Peyer's patch (tissue), 4 donors: ENCODE measurements at regions not wholly inside any gene's neighbourhood (a gene's known extent, or its start where the extent isn't known, plus 50 kb on each side); places are given as distances from the start of the nearest gene placed in this dataset.

ENCODE experiments used
- DNase-seq, 3 donors: peaks; one replicate each; pipeline ENCODE4 v3.0.0-alpha.2; 2017 to 2019
- H3K27ac ChIP-seq, 4 donors: fragments of 200-600 bp; sonication (generic); one replicate each; pipeline ENCODE4 v1.5.1; 2016 to 2019
- H3K27me3 ChIP-seq, 2 donors: fragments of 200-600 bp; sonication (generic); one replicate each; pipeline ENCODE4 v1.5.1; 2019
- H3K36me3 ChIP-seq, 3 donors: fragments of 200-600 bp; sonication (generic); one replicate each; pipeline ENCODE4 v1.5.1; 2016 to 2019
- H3K4me1 ChIP-seq, 4 donors: fragments of 200-600 bp; sonication (generic); one replicate each; pipeline ENCODE4 v1.5.1; 2016 to 2019
- H3K4me3 ChIP-seq, 4 donors: fragments of 200-600 bp; sonication (generic); 1 replicate in 3 of 4; 2 replicates in 1 of 4; pipeline ENCODE4 v1.5.1; 2016 to 2019; ENCODE audit warnings: mild to moderate bottlenecking in 1 of 4
- H3K9me3 ChIP-seq, 4 donors: fragments of 200-600 bp; sonication (generic); one replicate each; pipeline ENCODE4 v1.5.1; 2016 to 2019; ENCODE audit warnings: mild to moderate bottlenecking in 1 of 4
- POLR2A ChIP-seq, 2 donors: fragments of 450-650 bp; IDR thresholded peaks; one replicate each; pipeline ENCODE4 v1.5.1; 2017; ENCODE audit warnings: antibody characterized with exemption in 2 of 2, mild to moderate bottlenecking in 2 of 2, moderate library complexity in 2 of 2
- TF ChIP-seq, protein P1 (sequence below), 6 experiments: fragments of 450-650 bp in 4 of 6; fragments of 200-600 bp in 2 of 6; sonication (generic) in 1 of 6; IDR thresholded peaks; one replicate each; pipeline ENCODE4 v1.5.1; 2017 to 2019; ENCODE audit warnings: antibody characterized with exemption in 6 of 6, mild to moderate bottlenecking in 3 of 6, moderate library complexity in 1 of 6

DNA sequence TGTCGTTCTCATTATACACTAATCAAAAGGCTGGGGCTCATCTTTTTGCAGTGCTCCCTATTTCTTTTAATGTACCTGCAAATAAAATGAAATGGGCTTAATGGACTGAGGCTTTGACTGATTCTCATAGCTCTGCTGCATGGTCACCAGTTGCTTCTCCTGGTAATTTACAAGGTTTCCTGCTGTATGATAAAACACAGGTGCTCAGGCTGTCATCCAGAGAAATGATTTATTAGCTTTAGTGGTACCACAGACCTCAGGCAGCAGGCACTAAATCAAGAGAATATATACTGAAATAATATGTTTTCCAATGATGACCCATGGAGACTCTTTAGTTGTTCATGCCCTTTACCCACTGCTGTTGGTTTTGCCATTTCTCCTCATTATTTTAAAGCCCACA is 137.7 kb downstream of the C4orf33 start:
- Histone ChIP-seq H3K27me3 (no peaks in the 10 kb centered on the region), H3K4me3 (no peak overlapping the region), H3K9me3 (no peaks in the 10 kb centered on the region), H3K27ac (no peak overlapping the region), H3K4me1 (no peaks in the 10 kb centered on the region), H3K36me3 (no peaks in the 10 kb centered on the region)
- TF ChIP-seq, protein P1, sequence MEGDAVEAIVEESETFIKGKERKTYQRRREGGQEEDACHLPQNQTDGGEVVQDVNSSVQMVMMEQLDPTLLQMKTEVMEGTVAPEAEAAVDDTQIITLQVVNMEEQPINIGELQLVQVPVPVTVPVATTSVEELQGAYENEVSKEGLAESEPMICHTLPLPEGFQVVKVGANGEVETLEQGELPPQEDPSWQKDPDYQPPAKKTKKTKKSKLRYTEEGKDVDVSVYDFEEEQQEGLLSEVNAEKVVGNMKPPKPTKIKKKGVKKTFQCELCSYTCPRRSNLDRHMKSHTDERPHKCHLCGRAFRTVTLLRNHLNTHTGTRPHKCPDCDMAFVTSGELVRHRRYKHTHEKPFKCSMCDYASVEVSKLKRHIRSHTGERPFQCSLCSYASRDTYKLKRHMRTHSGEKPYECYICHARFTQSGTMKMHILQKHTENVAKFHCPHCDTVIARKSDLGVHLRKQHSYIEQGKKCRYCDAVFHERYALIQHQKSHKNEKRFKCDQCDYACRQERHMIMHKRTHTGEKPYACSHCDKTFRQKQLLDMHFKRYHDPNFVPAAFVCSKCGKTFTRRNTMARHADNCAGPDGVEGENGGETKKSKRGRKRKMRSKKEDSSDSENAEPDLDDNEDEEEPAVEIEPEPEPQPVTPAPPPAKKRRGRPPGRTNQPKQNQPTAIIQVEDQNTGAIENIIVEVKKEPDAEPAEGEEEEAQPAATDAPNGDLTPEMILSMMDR (IDR thresholded peaks at IDR 0.05) = no peak
- no peak for TF ChIP-seq POLR2A (IDR thresholded peaks at IDR 0.05)
- no peak for DNase-seq

GRCh38 chr4:129236351-129236750 is 140.4 kb downstream of the C4orf33 start:
- H3K4me1 ChIP-seq = peaks cover 0 to 8% (median 0%) of the 10 kb centered on the region in 4 donors

DNA sequence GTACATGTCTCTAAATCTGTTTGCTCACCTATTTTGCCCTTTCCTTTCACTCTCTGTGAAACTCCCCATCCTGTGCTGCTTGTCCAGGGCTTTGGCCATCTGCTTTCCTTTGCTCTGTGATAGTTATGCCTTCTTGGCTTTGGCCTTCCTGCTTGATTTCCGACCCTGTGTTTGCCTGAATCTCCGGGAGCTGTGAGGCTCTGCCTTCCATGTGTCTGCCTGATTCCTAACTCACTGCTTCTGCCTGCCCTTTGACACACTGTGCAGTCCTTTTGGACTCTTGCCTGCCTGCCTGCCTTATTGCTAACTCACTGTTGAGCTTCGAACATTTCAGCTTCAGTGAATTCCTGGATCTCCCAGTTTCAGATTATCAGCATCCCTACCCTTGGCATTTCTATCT is 143.1 kb downstream of the C4orf33 start:
- TF ChIP-seq POLR2A (IDR thresholded peaks at IDR 0.05) = no peak
- TF ChIP-seq, protein P1 (IDR thresholded peaks at IDR 0.05) = no peak

More at GRCh38 chr4:129236351-129236750, 140.4 kb downstream of the C4orf33 start:
- Histone ChIP-seq H3K27me3 (no peaks in the 10 kb centered on the region), H3K9me3 (no peaks in the 10 kb centered on the region), H3K4me3 (no peak overlapping the region), H3K27ac (no peak overlapping the region), H3K36me3 (no peaks in the 10 kb centered on the region)
- DNase-seq = no peak
- TF ChIP-seq, protein P1 (IDR thresholded peaks at IDR 0.05) = no peak
- no peak for TF ChIP-seq POLR2A (IDR thresholded peaks at IDR 0.05)

GRCh38 chr4:129240816-129241215 is 144.9 kb downstream of the C4orf33 start:
- H3K36me3 ChIP-seq = no peaks in the 10 kb centered on the region
- no peak overlapping the region for H3K27ac ChIP-seq
- H3K4me1 ChIP-seq = peaks cover 0 to 8% (median 0%) of the 10 kb centered on the region in 4 donors
- no peaks in the 10 kb centered on the region for H3K27me3 ChIP-seq
- H3K9me3 ChIP-seq = no peaks in the 10 kb centered on the region
- DNase-seq = no peak
- no peak overlapping the region for H3K4me3 ChIP-seq
- no peak for TF ChIP-seq POLR2A (IDR thresholded peaks at IDR 0.05)
- TF ChIP-seq, protein P1 (IDR thresholded peaks at IDR 0.05) = no peak

More for the DNA sequence above, 143.1 kb downstream of the C4orf33 start:
- no peaks in the 10 kb centered on the region for H3K9me3 ChIP-seq
- no peaks in the 10 kb centered on the region for H3K27me3 ChIP-seq
- no peak overlapping the region for H3K27ac ChIP-seq
- peak in 1 of 3 donors; percentile 67 for DNase-seq
- peaks cover 0 to 8% (median 0%) of the 10 kb centered on the region in 4 donors for H3K4me1 ChIP-seq
- no peak overlapping the region for H3K4me3 ChIP-seq
- no peaks in the 10 kb centered on the region for H3K36me3 ChIP-seq

DNA sequence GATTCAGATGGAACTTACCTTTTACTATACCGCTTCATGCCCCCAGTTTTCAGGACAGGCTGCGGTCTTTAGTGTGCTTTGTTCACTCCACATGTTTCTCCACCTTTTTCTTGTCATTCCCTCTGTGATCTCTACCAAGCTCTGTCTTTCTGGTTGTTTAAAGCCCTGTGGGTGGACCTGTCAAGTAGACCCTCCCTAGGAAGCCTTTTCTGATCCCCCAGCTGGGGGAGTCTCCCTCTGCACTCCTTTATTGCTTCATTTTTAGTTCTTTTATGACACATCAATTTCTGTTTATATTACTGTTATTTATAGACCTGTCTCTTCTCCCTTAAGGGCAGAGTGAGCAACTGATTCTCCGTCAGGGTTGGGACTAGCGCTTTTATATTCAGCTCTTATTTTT is 150.2 kb downstream of the C4orf33 start:
- TF ChIP-seq, protein P1 (IDR thresholded peaks at IDR 0.05) = no peak
- TF ChIP-seq POLR2A (IDR thresholded peaks at IDR 0.05) = no peak
- DNase-seq = no peak
- no peak overlapping the region for H3K27ac ChIP-seq

GRCh38 chr4:129246910-129247461 is 151.0 kb downstream of the C4orf33 start:
- Histone ChIP-seq H3K36me3 (no peaks in the 10 kb centered on the region), H3K27me3 (no peaks in the 10 kb centered on the region), H3K4me1 (no peaks in the 10 kb centered on the region), H3K9me3 (no peaks in the 10 kb centered on the region), H3K4me3 (no peak overlapping the region), H3K27ac (no peak overlapping the region)
- no peak for DNase-seq
- TF ChIP-seq, protein P1 (IDR thresholded peaks at IDR 0.05) = no peak
- no peak for TF ChIP-seq POLR2A (IDR thresholded peaks at IDR 0.05)

More for the DNA sequence above, 150.2 kb downstream of the C4orf33 start:
- H3K4me1 ChIP-seq = no peaks in the 10 kb centered on the region
- H3K27me3 ChIP-seq = no peaks in the 10 kb centered on the region
- no peaks in the 10 kb centered on the region for H3K36me3 ChIP-seq
- no peak overlapping the region for H3K4me3 ChIP-seq
- H3K9me3 ChIP-seq = no peaks in the 10 kb centered on the region
